ENCODE measurements at regions not wholly inside any gene's neighbourhood (a gene's known extent, or its start where the extent isn't known, plus 50 kb on each side); places are given as distances from the start of the nearest gene placed in this dataset.
"Not testable (repeated sequence)": the region's sequence is repeated elsewhere in the genome, so short reads cannot be mapped to it uniquely, and the experiment has no call there.

DNA sequence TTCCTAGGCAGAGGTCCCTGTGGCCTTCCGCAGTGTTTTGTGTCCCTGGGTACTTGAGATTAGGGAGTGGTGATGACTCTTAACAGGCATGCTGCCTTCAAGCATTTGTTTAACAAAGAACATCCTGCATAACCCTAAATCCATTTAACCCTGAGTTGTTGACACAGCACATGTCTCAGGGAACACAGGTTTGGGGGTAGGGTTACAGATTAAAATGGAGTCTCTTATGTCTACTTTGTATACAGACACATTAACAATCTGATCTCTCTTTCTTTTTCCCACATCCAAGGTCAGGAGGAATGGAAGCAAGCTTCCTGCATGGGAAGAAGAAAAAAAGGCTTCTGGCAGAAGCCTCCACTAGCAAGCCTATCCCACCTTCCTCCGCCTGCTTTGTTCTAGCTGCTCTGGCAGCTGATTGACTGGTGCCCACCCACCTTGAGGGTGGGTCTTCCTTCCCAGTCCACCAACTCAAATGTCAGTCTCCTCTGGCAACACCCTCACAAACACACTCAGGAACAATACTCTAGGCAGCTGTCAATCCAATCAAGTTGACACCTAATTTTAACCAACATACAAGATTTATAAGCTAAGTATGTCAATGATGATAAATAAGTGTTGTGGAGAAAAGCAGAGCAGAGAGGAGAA lies 176.5 kb upstream of the CCZ1B start:
- TF ChIP-seq, protein P1, sequence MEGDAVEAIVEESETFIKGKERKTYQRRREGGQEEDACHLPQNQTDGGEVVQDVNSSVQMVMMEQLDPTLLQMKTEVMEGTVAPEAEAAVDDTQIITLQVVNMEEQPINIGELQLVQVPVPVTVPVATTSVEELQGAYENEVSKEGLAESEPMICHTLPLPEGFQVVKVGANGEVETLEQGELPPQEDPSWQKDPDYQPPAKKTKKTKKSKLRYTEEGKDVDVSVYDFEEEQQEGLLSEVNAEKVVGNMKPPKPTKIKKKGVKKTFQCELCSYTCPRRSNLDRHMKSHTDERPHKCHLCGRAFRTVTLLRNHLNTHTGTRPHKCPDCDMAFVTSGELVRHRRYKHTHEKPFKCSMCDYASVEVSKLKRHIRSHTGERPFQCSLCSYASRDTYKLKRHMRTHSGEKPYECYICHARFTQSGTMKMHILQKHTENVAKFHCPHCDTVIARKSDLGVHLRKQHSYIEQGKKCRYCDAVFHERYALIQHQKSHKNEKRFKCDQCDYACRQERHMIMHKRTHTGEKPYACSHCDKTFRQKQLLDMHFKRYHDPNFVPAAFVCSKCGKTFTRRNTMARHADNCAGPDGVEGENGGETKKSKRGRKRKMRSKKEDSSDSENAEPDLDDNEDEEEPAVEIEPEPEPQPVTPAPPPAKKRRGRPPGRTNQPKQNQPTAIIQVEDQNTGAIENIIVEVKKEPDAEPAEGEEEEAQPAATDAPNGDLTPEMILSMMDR (IDR thresholded peaks at IDR 0.05) = no peak
- TF ChIP-seq POLR2A (IDR thresholded peaks at IDR 0.05) = no peak
- DNase-seq (ENCODE audit: low spot score in 2 of 2) = no peak
- 87 to 88% methylated on average over 2 of the region's 2 CpGs for WGBS, 2 donors
- no peak overlapping the region for H3K4me3 ChIP-seq (ENCODE audit: low read depth, poor library complexity, severe bottlenecking)
- intact Hi-C loops (cut with DNase I; ENCODE audit: low total_unique reads) = no loop called here

DNA sequence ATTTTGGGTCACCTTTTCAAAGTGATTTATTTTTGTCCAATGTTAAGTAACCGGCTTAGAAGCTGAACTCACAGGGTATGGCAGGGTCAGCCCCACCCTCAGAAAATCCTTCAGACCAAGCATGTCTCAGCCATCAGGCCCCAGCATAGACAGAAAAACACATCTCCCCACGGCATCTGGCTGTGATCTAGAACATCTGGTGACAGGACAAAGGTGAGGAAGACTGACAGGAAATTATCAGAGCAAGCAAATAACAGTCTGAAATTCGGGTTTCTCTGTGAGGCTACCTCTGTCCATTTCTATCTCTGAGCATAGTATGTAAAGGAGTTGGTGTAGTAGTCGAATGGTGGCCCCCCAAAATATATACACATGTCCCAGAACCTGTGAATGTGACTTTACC lies 177.0 kb upstream of the C1GALT1 start:
- TF ChIP-seq, protein P1 (IDR thresholded peaks at IDR 0.05) = no peak
- TF ChIP-seq POLR2A (IDR thresholded peaks at IDR 0.05) = no peak
- intact Hi-C loops (cut with DNase I; ENCODE audit: low total_unique reads) = no loop called here
- H3K4me3 ChIP-seq (ENCODE audit: low read depth, poor library complexity, severe bottlenecking) = no peak overlapping the region
- 57 to 58% methylated on average over 4 of the region's 4 CpGs for WGBS, 2 donors
- DNase-seq (ENCODE audit: low spot score in 2 of 2) = no peak

DNA sequence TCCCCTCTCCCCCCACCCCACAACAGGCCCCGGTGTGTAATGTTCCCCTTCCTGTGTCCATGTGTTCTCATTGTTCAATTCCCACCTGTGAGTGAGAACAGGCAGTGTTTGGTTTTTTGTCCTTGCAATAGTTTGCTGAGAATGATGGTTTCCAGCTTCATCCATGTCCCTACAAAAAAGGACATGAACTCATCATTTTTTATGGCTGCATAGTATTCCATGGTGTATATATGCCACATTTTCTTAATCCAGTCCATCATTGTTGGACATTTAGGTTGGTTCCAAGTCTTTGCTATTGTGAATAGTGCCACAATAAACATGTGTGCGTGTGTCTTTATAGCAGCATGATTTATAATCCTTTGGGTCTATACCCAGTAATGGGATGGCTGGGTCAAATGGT lies 176.4 kb upstream of the C1GALT1 start:
- intact Hi-C loops (cut with DNase I; ENCODE audit: low total_unique reads); H3K4me3 ChIP-seq (ENCODE audit: low read depth, poor library complexity, severe bottlenecking); DNase-seq (ENCODE audit: low spot score in 2 of 2): not testable (repeated sequence)
- 82 to 87% methylated on average over 2 of the region's 2 CpGs for WGBS, 2 donors

DNA sequence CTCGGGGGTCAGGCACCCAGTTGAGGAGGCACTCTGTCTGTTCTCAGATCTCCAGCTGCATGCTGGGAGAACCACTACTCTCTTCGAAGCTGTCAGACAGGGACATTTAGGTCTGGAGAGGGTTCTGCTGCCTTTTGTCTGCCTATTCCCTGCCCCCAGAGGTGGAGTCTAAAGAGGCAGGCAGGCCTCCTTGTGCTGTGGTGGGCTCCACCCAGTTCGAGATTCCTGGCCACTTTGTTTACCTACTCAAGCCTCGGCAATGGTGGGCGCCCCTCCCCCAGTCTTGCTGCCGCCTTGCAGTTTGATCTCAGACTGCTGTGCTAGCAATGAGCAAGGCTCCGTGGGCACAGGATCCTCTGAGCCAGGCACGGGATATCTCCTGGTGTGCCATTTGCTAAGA lies 171.1 kb upstream of the C1GALT1 start:
- WGBS, 2 donors = 87 to 90% methylated on average over 8 of the region's 8 CpGs
- H3K4me3 ChIP-seq (ENCODE audit: low read depth, poor library complexity, severe bottlenecking); DNase-seq (ENCODE audit: low spot score in 2 of 2); intact Hi-C loops (cut with DNase I; ENCODE audit: low total_unique reads): not testable (repeated sequence)

DNA sequence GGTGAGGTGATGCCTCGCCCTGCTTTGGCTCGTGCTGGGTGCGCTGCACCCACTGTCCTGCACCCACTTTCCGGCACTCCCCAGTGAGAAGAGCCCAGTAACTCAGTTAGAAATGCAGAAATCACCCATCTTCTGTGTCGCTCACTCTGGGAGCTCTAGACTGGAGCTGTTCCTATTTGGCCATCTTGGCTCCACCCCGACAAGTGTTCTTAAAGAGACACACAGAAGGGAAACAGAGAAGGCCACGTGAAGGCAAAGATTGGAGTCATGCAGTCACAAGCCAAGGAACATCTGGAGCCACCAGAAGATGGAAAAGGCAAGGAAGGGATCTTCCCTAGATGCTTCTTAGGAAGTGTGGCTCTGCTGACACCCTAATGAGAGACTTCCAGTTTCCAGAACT lies 170.6 kb upstream of the C1GALT1 start:
- H3K4me3 ChIP-seq (ENCODE audit: low read depth, poor library complexity, severe bottlenecking); intact Hi-C loops (cut with DNase I; ENCODE audit: low total_unique reads); DNase-seq (ENCODE audit: low spot score in 2 of 2): not testable (repeated sequence)
- 90 to 93% methylated on average over 7 of the region's 7 CpGs for WGBS, 2 donors

DNA sequence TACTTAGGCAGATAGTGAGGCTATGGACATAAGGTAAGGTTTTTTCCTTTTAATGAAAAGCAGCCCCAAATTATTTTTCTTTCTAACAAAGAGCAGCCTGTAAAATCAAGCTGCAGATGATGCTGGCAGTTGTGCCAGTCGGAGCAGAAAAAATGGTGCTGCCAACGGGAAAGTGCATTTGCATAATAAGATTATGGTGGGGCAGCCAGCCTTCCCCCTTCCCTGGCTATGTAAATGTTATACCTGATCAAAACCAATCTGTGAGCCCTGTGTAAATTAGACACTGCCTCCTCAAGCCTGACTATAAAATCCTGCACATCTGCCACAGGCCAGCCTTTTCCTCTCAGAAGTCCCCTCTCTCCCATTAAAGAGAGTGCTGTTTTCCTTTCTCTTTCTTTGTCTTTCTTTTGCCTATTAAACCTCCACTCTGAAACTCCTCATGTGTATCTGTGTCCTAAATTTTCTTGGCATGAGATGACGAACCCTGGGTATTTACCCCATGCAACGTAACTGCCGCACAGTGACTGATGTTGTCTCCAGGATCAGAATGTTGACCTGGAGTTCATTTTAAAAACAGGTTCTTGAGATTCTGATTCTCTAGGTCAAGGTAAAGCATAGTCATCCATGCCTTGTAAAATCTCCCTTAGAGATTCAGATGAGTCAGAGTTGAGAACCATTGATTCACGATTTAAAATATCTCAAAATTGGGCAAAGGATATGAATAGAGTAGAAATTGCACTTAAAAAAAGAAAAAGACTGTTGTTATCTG lies 167.3 kb upstream of the C1GALT1 start:
- 51% methylated on average over 6 of the region's 6 CpGs for WGBS, 2 donors
- TF ChIP-seq POLR2A (IDR thresholded peaks at IDR 0.05) = no peak
- TF ChIP-seq, protein P1 (IDR thresholded peaks at IDR 0.05) = no peak
- no peak overlapping the region for H3K4me3 ChIP-seq (ENCODE audit: low read depth, poor library complexity, severe bottlenecking)
- no peak for DNase-seq (ENCODE audit: low spot score in 2 of 2)
- intact Hi-C loops (cut with DNase I; ENCODE audit: low total_unique reads) = no loop called here

DNA sequence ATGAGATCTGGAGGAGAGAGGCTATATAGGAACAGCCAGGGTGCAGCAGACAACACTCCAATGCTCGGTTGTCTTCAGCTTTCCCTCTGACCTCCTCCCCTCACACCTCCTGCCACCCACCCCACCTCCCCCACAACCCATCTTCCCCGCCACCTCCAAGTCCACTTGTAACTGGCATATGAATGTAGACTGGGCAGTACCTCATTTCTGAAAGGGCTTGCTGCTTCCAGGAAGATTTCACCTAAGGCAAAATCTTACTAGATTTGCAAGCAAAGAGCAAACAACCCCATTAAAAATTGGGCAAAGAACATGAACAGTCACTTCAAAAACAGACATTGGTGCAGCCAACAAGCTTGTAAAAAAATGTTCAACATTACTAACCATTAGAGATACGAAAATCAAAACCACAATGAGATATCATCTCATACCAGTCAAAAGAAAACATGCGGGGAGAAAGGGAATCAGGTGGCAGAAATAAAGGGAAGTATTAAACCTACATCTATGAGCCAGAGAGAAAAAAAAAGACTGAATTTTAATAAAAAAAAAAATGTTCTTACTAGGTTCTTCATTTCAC lies 164.6 kb upstream of the C1GALT1 start:
- H3K4me3 ChIP-seq (ENCODE audit: low read depth, poor library complexity, severe bottlenecking) = no peak overlapping the region
- intact Hi-C loops (cut with DNase I; ENCODE audit: low total_unique reads) = no loop called here
- TF ChIP-seq POLR2A (IDR thresholded peaks at IDR 0.05) = no peak
- TF ChIP-seq, protein P1 (IDR thresholded peaks at IDR 0.05) = no peak
- DNase-seq (ENCODE audit: low spot score in 2 of 2) = no peak
- 46 to 60% methylated on average over 4 of the region's 4 CpGs for WGBS, 2 donors
